MV-4-11 (cell line): ENCODE measurements at regions not wholly inside any gene's neighbourhood (a gene's known extent, or its start where the extent isn't known, plus 50 kb on each side); places are given as distances from the start of the nearest gene placed in this dataset.
A peak's percentile ranks its signal among the peaks of the same experiment; 100 is the strongest.
"Not testable (repeated sequence)": the region's sequence is repeated elsewhere in the genome, so short reads cannot be mapped to it uniquely, and the experiment has no call there.

Source experiments
- DNase-seq: peaks from one replicate; lab custom pipeline; 2025; lab: John Stamatoyannopoulos, UW

DNA sequence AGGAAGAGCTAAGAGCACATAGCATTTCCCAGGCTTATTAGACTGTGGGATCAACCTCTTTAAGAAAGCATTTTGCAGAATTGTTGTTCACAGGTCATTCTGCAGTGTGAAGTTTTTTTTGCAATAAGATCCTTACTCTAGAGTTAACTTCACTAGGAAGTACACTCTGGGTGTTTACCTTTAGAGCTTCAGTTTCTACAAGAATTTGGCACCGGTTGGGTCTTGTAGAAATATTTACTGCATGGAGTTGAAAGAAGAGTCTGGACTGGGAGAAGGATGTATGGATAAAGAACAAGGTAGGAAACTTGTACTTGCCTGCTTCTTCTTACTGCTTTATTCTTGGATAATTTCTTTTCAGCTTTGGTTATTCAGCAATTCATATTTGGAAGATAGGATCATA lies 944.9 kb upstream of the GYPC start:
- no peak for DNase-seq

DNA sequence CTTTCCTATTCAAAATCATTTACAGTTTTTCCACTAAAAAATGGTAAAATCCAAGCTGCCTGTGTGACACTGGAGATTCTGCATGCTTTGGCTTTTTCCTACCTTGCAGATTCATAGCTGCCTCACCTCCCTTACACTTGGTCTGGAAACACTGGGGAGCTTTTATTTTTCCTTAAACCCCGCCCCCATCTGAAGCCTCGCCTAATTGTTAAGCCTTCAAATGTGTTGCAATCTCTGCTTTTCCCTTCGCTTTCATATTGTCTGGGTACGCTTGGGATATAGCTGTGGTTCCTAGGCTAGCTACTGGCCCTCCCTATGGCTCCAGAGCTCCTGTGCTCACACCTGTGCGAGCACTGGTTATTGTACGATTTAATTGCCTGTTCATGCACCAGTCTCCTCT lies 942.4 kb upstream of the GYPC start:
- DNase-seq = no peak

GRCh38 chr2:125721072-125721721 lies 934.8 kb upstream of the GYPC start:
- no peak for DNase-seq

GRCh38 chr2:125730921-125731320 lies 925.0 kb upstream of the GYPC start:
- no peak for DNase-seq

- no peak for DNase-seq
Measured at GRCh38 chr2:125736306-125736705, 919.7 kb upstream of the GYPC start.

DNA sequence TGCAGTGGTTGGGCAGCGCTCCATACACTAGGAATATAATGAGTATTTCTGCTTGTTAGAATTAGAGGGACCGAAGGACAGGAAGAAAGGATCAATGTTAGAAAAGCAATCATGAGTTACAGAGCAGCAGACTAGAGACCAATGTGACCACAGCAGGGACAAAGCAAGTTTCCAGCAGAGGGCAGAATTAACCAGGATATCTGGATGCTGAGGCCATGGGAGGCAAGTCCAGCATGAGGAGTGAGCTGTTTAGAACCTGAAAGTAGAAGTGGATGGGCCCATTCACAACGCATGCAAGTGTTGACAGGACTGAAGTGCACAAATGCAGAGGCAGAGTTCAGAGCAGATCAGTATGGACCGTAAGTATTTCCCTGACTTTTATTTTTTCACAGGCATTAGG lies 910.4 kb upstream of the GYPC start:
- DNase-seq = peak; percentile 33

- no peak for DNase-seq
Measured at GRCh38 chr2:125746321-125747164, 909.4 kb upstream of the GYPC start.

GRCh38 chr2:125747165-125747425 lies 908.9 kb upstream of the GYPC start:
- DNase-seq = no peak

- DNase-seq = no peak
Measured at GRCh38 chr2:125756431-125756830, 899.5 kb upstream of the GYPC start.

- no peak for DNase-seq
Measured at GRCh38 chr2:125796784-125797183, 859.2 kb upstream of the GYPC start.

DNA sequence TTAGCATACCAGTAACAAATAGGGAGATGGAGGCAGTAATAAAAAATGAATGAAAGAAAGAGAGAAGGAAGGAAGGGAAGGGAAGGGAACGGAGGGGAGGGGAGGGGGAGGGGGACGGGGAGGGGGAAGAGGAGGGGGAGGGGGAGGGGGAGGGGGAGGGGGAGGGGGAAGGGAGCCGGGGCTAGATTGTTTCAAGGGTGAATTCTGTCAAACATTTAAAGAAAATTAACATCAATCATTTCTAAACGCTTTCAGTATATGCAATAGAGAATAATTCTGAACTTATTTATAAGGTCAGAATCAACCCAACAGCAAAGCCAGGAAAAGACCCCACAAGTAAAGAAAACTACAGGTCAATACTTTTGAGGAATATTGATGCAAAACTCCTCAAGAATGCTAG lies 858.8 kb upstream of the GYPC start:
- DNase-seq = no peak

DNA sequence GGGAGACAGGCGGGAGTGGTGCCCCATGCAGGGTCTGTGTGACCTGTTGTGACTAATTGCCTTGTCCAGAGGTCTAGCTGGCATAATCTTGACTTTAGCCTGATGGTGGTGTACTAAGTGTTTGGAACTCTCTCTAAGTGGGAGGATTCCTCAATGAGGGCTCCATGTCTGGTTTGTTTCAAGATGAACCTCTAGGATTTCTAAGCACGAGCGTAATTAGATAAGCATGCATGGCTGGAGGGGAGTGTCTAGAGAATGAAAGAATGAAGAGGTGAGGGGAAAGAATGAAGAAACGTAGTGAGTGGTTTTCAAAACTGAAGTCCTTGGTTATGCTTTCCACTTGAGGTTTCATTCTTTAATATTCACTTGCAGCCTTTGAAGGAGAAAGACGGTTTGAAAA lies 833.2 kb upstream of the GYPC start:
- DNase-seq = no peak

GRCh38 chr2:125825781-125826180 lies 830.2 kb upstream of the GYPC start:
- DNase-seq = not testable (repeated sequence)

DNA sequence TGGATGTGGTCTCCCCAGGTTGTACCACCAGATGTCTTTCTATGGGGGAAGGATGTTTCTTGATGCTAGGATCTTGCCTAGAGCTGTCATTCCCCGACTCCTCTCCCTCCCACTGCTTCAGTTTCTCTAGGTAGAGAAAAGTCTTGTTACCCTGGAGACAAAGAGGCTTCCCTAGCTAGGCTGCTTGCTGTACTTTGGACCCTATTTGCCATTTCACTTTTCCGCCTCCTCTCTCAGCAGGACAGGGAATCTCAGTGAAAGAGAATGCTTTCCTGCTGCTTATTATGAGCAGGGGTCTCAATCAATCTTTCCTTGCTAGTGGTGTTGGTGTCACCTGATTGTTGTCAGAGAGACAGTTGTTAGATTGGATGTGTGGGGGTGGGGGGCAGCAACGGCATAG lies 818.8 kb upstream of the GYPC start:
- DNase-seq = no peak

DNA sequence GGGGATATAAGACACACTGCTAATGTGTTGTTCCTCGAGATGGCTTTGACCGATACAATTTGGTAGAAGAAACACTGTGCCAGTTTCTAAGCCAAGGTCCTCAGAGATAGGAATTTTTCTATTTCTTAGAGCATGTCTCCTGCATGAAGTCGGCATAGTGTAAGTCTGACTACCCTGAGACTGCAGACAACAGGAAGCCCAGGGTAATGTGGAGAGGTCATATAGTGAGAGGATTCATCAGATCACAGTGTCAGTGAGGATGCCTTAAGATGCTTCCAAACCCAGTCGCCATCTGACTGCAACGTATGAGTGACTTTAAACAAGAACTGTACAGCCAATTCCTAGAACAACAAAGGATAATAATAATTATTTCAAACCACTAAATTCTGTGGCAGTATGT lies 818.3 kb upstream of the GYPC start:
- no peak for DNase-seq

DNA sequence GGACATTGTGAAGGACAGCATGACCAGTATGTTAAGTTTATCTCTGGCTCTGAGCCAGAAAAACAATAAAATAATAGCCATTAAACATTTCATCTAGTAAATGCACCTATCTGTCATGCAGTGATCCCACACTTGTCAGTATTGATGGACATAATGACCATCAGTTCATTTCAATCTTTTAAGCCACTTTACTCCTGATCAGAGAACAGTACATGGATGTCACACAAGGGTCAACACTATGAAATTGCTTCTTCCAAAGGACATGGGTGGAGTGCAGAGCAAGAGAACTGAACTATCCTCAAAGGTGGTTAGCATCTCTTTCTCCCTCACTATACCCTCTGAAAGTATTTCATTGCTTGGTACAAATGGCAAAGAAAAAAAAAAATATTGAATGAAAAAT lies 816.0 kb upstream of the GYPC start:
- no peak for DNase-seq

- no peak for DNase-seq
Measured at GRCh38 chr2:125842041-125842440, 813.9 kb upstream of the GYPC start.

- DNase-seq = no peak
Measured at GRCh38 chr2:125850541-125850940, 805.4 kb upstream of the GYPC start.

DNA sequence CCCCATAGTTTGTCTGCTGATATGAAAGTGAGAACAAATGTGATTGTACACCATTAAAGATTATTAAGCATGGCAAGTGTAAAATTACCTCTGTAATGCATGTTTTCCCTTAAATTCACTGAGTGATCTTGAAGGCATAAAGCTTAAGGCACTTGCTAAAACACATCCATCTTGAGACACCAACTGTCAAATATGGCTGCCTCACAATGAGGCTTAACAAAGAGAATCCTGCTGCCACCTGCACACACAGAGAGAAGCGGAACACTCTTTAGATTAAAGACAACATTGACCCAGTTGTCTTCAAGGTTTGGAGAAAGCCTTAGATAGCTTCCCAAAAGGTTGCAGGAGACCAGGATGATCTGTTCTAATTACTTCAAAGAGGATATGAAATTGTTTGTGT lies 803.6 kb upstream of the GYPC start:
- DNase-seq = no peak

DNA sequence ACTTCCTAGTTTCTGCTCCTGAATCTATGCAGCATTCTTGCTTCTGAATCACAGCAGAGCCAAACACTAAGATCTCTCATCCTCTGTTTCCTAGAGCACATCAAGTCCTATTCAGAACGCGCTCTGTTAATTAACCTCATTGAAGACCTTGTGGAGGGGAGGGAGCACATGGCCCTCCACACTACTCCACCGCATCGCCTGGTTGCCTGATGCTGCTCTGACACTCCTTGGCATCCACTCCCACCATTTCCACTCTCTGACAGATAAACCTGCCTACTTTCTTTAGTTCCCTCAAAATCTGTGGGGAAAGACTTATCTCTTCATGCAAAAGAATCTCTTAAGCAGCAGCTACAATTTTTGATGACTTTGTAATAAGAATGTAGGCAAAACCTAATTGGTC lies 802.3 kb upstream of the GYPC start:
- DNase-seq = no peak

DNA sequence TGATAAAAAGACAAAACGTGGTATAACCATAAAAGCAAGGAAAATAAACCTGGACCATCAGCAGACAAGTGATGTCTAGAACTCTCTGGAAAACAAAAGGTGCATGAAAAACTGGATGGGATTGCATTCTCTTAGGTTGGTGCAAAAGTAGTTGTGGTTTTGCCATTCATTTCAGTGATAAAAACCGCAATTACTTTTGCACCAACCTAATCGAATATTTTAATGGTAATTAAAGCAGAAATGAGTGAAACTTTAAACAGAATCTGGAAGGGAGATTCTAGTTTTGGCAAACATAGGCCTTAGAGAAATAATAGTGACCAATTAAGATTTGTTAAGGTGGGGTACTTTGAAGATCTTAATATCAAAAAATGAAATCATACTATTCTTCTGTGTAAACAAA lies 800.8 kb upstream of the GYPC start:
- no peak for DNase-seq

GRCh38 chr2:125857971-125858794 lies 797.8 kb upstream of the GYPC start:
- DNase-seq = no peak

DNA sequence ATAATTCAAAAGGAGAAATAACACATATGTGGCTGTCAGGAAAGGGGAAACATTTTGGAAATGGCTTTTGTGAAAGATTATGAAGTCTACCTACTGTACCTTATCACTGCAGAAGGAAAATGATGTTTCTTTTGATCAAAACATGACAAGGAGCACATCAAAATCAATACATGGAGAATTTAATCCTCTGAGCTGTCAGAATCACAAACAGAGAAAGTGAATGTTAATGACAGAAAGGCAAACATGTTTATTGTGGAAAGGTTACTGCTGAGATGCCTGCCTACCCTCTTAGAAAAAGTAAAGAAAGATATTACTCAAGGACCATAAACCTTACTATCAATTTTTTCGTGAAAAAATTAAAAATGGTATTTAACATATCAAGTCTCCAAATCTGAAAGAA lies 794.5 kb upstream of the GYPC start:
- no peak for DNase-seq
